GM12872 (cell line): ENCODE measurements at regions not wholly inside any gene's neighbourhood (a gene's known extent, or its start where the extent isn't known, plus 50 kb on each side); places are given as distances from the start of the nearest gene placed in this dataset.

Experiments
- TF ChIP-seq, protein P1 (sequence below): IDR thresholded peaks from 3 replicates; pipeline ENCODE4 v1.5.1; 2011; ENCODE audit warnings: low read depth, mild to moderate bottlenecking, low read length, moderate library complexity; ENCODE audit not compliant: insufficient read depth

DNA sequence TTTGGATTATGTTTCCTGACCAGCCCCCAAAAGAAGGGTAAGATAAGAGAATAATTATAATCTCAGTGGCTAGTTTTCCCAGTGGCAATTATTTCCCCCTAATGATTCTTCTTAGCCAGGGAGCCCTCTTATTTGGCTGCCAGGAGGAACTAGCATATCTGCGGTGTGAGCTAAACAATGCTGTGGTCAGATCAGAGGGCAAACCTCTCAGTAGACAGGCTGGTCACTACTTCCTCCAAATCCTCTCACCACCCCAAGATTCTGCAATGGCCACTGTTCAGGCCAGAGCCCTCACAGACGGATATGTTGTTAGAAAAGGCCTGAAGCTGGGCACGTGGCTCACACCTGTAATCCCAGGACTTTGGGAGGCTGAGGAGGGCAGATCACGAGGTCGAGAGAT lies 273.4 kb upstream of the SASH1 start:
- TF ChIP-seq, protein P1, sequence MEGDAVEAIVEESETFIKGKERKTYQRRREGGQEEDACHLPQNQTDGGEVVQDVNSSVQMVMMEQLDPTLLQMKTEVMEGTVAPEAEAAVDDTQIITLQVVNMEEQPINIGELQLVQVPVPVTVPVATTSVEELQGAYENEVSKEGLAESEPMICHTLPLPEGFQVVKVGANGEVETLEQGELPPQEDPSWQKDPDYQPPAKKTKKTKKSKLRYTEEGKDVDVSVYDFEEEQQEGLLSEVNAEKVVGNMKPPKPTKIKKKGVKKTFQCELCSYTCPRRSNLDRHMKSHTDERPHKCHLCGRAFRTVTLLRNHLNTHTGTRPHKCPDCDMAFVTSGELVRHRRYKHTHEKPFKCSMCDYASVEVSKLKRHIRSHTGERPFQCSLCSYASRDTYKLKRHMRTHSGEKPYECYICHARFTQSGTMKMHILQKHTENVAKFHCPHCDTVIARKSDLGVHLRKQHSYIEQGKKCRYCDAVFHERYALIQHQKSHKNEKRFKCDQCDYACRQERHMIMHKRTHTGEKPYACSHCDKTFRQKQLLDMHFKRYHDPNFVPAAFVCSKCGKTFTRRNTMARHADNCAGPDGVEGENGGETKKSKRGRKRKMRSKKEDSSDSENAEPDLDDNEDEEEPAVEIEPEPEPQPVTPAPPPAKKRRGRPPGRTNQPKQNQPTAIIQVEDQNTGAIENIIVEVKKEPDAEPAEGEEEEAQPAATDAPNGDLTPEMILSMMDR, result no peak

DNA sequence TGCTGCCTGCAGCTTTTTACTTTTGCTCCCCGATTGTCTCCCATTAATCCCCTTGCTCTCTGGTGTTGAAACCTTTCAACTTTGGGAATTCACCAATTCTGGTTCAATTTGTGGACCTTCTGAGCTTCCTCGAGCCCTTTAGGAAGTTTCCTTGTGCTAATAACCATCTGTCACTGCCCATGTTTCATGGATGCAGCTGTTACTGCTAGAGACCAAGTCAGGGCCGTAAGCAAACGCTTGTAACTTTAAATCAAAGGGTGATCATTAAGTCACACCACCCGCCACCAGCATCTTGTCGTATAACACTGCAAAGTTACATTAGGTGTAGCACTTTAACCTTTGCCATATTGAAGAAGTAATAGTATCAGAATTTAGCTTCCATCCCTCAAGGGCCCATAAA lies 268.3 kb upstream of the SASH1 start:
- TF ChIP-seq, protein P1, result no peak

DNA sequence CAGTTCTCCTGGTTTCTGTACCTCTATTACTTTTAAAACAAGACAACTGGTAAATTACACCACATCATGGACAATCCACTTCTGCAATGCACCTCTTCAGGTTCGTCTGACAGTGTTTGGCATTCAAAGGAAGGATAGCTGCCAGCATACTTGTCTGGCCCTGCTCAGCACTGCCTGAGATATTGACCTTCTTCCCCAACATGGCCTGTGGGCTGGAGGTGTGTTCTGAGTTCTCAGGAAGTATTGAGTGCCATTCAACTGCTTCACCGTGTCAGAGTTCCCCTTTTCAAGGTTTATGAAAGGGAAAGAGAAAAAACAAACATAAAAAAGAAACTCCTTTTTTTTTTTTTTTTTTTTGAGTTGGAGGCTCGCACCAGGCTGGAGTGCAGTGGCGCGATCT lies 267.9 kb upstream of the SASH1 start:
- TF ChIP-seq, protein P1, result no peak

DNA sequence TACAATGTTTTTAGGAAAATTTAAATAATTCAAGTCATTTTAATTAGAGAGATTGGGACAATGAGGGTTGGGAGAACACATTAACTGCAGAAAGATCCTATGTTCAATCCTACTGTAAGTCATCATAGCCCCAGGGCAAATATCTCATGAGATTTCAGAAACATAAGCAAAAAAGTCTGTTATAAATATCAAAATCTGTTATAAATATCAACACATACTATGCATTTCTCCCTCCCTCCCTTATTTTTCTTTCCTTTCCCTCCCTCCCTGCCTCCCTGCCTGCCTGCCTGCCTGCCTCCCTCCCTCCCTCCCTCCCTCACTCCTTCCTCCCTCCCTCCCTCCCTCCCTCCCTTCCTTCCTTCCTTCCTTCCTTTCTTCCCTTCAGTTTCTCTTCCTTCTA lies 267.3 kb upstream of the SASH1 start:
- TF ChIP-seq, protein P1, result no peak

DNA sequence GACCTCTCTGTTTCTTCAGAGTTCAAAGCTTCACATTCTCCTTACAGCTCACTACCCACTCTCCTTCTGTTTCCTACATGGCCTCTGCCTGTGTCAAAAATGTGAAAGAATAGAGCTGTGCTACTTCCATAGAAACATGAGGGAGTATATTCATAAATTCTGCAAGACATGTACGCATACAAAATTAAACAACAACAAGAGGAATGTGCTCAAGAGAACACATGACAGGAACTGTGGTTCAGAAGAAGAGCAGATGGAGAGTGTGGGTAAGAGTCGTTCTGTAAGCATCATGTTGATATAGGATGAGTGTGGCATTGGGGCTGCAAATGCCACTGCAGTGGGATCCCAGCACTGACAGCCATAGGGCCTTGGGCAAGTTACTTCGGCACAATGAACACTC lies 266.6 kb upstream of the SASH1 start:
- TF ChIP-seq, protein P1, result no peak

DNA sequence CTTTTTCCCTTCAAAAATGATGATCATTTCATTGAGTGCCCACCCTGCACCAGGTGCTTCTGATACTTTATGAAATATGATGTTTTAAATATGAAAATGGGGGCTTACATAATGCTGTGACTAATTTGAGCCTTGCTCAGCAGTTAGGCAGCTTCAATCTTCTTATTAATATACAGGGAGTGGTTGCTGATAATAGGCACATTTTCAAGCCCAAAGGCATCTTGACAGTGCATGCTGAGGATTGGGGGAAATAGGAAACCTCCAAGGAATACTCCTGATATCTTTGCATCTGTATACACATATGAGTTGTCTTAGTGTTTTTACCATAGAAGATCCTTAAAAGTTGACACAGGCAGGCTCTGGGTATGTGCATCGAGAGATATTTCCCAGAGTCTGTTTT lies 262.3 kb upstream of the SASH1 start:
- TF ChIP-seq, protein P1, result no peak

DNA sequence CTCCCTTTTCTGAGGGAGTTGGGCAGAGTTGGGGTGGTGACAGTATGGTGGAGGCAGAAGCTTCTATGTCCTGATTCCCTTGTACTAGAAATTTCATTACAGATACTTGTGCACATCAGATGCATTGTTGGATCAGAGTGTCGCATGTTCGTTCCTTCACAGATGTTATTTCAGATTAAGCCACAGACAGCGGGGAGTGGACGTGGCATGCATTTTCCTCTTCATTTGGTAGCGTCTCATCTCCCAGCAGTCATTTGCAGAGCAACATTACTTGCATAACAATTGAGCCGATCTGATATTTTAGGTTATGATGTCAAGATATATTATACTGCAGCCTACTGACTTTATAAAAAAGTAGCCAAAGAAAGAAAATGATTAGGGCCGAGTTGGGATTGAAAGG lies 261.6 kb upstream of the SASH1 start:
- TF ChIP-seq, protein P1, result no peak

DNA sequence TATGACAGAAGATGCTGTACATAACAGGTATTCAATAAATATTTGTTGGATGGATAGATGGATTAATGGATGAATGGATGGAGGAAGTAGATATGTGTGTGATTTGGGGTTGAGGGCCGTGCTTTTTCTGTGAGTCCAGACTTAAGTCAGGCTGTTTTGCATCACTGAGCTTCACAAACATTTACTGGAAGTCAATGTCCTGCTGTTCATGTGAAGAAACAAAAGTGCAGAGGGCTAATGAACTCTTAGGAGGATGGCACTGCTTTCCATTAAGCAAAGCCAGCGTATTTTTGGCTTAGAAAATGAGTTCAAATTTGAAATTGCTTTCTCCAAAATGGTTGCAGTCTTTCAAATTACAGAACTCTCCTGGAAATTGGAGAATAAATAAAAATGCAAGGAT lies 260.6 kb upstream of the SASH1 start:
- TF ChIP-seq, protein P1, result no peak
